Fibroblast of lung (primary cell): ENCODE measurements at regions not wholly inside any gene's neighbourhood (a gene's known extent, or its start where the extent isn't known, plus 50 kb on each side); places are given as distances from the start of the nearest gene placed in this dataset.

ENCODE experiments used
- DNase-seq, 2 donors: peaks; one replicate each; pipeline versions ENCODE4 v3.0.0 to v3.0.0-alpha.2; 2010; ENCODE audit warnings: low read depth in 2 of 2
- H2AFZ ChIP-seq: 2 replicates; pipeline ENCODE4 v1.5.1; 2012; ENCODE audit warnings: low read length, control low read depth, inconsistent platforms
- H3K27ac ChIP-seq: 2 replicates; pipeline ENCODE4 v1.5.1; 2011; ENCODE audit warnings: low read length, control low read depth; ENCODE audit not compliant: insufficient read depth
- H3K27me3 ChIP-seq: 2 replicates; pipeline ENCODE4 v1.5.1; 2011; ENCODE audit warnings: mild to moderate bottlenecking, low read length; ENCODE audit not compliant: control insufficient read depth, insufficient read depth
- H3K36me3 ChIP-seq: 2 replicates; pipeline ENCODE4 v1.5.1; 2011; ENCODE audit warnings: low read length; ENCODE audit not compliant: control insufficient read depth, insufficient read depth
- H3K4me1 ChIP-seq: 2 replicates; pipeline ENCODE4 v1.5.1; 2011; ENCODE audit warnings: low read length; ENCODE audit not compliant: control insufficient read depth, insufficient read depth; ENCODE audit errors: extremely low read depth
- H3K4me2 ChIP-seq: 2 replicates; pipeline ENCODE4 v1.5.1; 2011; ENCODE audit warnings: low read length, control low read depth; ENCODE audit not compliant: insufficient read depth; ENCODE audit errors: extremely low read depth
- H3K4me3 ChIP-seq, 4 experiments: fragments of 200-600 bp in 1 of 4; sonication (generic) in 1 of 4; replicated peaks in 1 of 4; 2 replicates each; pipeline ENCODE4 v1.5.1; 2011 to 2016; ENCODE audit warnings: low read length in 4 of 4, low read depth in 3 of 4, mild to moderate bottlenecking in 3 of 4, control low read depth in 2 of 4, inconsistent platforms in 1 of 4, mixed read lengths in 1 of 4; ENCODE audit not compliant: insufficient read depth in 1 of 4; ENCODE audit errors: control extremely low read depth in 1 of 4
- H3K79me2 ChIP-seq: 2 replicates; pipeline ENCODE4 v1.5.1; 2012; ENCODE audit warnings: mild to moderate bottlenecking, low read length, inconsistent platforms; ENCODE audit not compliant: control insufficient read depth, insufficient read depth
- H3K9ac ChIP-seq: 2 replicates; pipeline ENCODE4 v1.5.1; 2011; ENCODE audit warnings: mild to moderate bottlenecking, low read length, control low read depth; ENCODE audit not compliant: insufficient read depth
- H3K9me3 ChIP-seq: 2 replicates; pipeline ENCODE4 v1.5.1; 2012; ENCODE audit warnings: low read depth, low read length; ENCODE audit not compliant: control insufficient read depth, insufficient read depth
- H4K20me1 ChIP-seq: 2 replicates; pipeline ENCODE4 v1.5.1; 2011; ENCODE audit warnings: low read length; ENCODE audit not compliant: control insufficient read depth, insufficient read depth; ENCODE audit errors: extremely low read depth
- CTCF ChIP-seq, 2 donors: IDR thresholded peaks in 1 of 2; conservative IDR thresholded peaks in 1 of 2; 1 replicate in 1 of 2; 2 replicates in 1 of 2; pipeline ENCODE4 v1.5.1; 2011 to 2012; ENCODE audit warnings: low read length in 2 of 2, control low read depth in 1 of 2, inconsistent platforms in 1 of 2, low read depth in 1 of 2, mild to moderate bottlenecking in 1 of 2
- EZH2 ChIP-seq: IDR thresholded peaks from 2 replicates; pipeline ENCODE4 v1.5.1; 2012; ENCODE audit warnings: low read length, control low read depth, mild to moderate bottlenecking; ENCODE audit errors: missing control alignments

DNA sequence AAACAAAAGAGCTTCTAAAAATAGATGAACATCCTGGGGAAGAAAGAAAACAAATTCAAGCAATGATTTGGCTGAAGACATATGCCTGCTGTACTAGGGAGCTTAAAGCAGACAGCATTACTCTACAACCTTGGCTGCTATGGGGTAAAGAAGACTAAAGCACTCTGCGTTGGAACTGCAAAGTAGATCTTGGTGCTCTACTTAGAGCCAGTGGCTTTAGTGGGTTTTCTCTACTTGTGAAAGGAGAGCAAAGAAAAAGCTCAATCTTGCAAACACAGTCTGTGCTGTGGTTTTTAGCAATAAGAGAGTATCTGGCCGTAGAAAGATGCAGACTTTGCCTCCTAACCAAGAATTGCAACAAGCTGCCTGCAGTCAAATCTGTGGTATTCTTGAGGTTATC is 334.7 kb upstream of the NDST3 start:
- no peaks in the 10 kb centered on the region for H3K36me3 ChIP-seq
- H3K4me1 ChIP-seq = no peaks in the 10 kb centered on the region
- H2AFZ ChIP-seq = no peak overlapping the region
- TF ChIP-seq EZH2 (no peak), CTCF (conservative IDR thresholded peaks at IDR 0.05 in 1 of 2, IDR thresholded peaks at IDR 0.05 in 1 of 2; ENCODE audit: low read depth in 1 of 2, low read length in 2 of 2) (no peak)
- H3K27me3 ChIP-seq = no peaks in the 10 kb centered on the region
- H3K27ac ChIP-seq = no peak overlapping the region
- no peak overlapping the region for H3K4me3 ChIP-seq
- no peaks in the 10 kb centered on the region for H3K9me3 ChIP-seq
- DNase-seq = no peak
- H3K79me2 ChIP-seq = no peaks in the 10 kb centered on the region
- H4K20me1 ChIP-seq = no peaks in the 10 kb centered on the region
- no peak overlapping the region for H3K4me2 ChIP-seq
- H3K9ac ChIP-seq = no peak overlapping the region

GRCh38 chr4:117700111-117700892 is 334.0 kb upstream of the NDST3 start:
- H3K79me2 ChIP-seq = no peaks in the 10 kb centered on the region
- H3K27me3 ChIP-seq = no peaks in the 10 kb centered on the region
- H4K20me1 ChIP-seq = no peaks in the 10 kb centered on the region
- no peak overlapping the region for H3K27ac ChIP-seq
- no peaks in the 10 kb centered on the region for H3K9me3 ChIP-seq
- H2AFZ ChIP-seq = no peak overlapping the region
- TF ChIP-seq EZH2 = no peak
- TF ChIP-seq CTCF (conservative IDR thresholded peaks at IDR 0.05 in 1 of 2, IDR thresholded peaks at IDR 0.05 in 1 of 2; ENCODE audit: low read depth in 1 of 2, low read length in 2 of 2) = no peak
- no peaks in the 10 kb centered on the region for H3K4me1 ChIP-seq
- H3K9ac ChIP-seq = no peak overlapping the region
- DNase-seq = no peak
- no peaks in the 10 kb centered on the region for H3K36me3 ChIP-seq
- H3K4me2 ChIP-seq = no peak overlapping the region
- no peak overlapping the region for H3K4me3 ChIP-seq

GRCh38 chr4:117702353-117702752 is 331.9 kb upstream of the NDST3 start:
- no peak overlapping the region for H3K4me2 ChIP-seq
- no peaks in the 10 kb centered on the region for H3K9me3 ChIP-seq
- H3K27me3 ChIP-seq = no peaks in the 10 kb centered on the region
- no peaks in the 10 kb centered on the region for H3K4me1 ChIP-seq
- H2AFZ ChIP-seq = no peak overlapping the region
- TF ChIP-seq EZH2 = no peak
- TF ChIP-seq CTCF (conservative IDR thresholded peaks at IDR 0.05 in 1 of 2, IDR thresholded peaks at IDR 0.05 in 1 of 2; ENCODE audit: low read depth in 1 of 2, low read length in 2 of 2) = no peak
- H4K20me1 ChIP-seq = no peaks in the 10 kb centered on the region
- H3K9ac ChIP-seq = no peak overlapping the region
- H3K36me3 ChIP-seq = no peaks in the 10 kb centered on the region
- H3K27ac ChIP-seq = no peak overlapping the region
- no peaks in the 10 kb centered on the region for H3K79me2 ChIP-seq
- no peak for DNase-seq
- no peak overlapping the region for H3K4me3 ChIP-seq
